HG03135 (cell line): ENCODE measurements at regions not wholly inside any gene's neighbourhood (a gene's known extent, or its start where the extent isn't known, plus 50 kb on each side); places are given as distances from the start of the nearest gene placed in this dataset.
"Not testable (repeated sequence)": the region's sequence is repeated elsewhere in the genome, so short reads cannot be mapped to it uniquely, and the experiment has no call there.

ENCODE experiments used
- ATAC-seq: cut with Tn5 transposase; IDR thresholded peaks from one replicate; pipeline ENCODE4 v1.9.1; 2021; ENCODE audit warnings: mild to moderate bottlenecking, moderate library complexity; ENCODE audit not compliant: unreplicated experiment

DNA sequence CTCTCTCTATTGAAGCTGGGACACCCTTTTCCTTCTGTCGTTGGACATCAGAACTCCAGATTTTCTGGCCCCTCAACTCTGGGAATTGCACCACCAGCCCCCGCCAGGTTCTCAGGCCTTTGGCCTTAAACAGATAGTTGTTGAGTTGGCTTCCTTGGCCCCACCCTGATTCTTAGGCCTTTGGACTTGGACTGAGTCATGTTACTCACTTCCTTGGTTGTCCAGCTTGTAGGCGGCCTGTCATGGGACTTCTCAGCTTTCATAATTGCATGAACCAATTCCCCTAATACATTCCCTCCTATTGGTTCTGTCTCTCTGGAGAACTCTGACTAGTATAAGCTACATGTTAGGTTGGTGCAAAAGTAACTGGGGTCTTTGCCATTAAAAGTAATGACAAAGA lies 195.7 kb downstream of the GPAT3 start:
- ATAC-seq: no peak

DNA sequence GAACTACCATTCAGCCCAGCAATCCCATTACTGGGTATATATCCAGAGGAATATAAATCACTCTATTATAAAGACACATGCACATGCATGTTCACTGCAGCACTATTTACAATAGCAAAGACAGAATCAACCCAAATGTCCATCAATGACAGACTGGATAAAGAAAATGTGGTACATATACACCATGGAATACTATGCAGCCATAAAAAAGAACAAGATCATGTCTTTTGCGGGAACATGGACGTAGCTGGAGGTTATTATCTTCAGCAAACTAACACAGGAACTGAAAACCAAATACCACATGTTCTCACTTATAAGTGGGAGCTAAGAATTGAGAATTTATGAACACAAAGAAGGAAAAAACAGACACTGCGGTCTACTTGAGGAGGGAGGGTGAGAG lies 195.1 kb downstream of the GPAT3 start:
- ATAC-seq: not testable (repeated sequence)

DNA sequence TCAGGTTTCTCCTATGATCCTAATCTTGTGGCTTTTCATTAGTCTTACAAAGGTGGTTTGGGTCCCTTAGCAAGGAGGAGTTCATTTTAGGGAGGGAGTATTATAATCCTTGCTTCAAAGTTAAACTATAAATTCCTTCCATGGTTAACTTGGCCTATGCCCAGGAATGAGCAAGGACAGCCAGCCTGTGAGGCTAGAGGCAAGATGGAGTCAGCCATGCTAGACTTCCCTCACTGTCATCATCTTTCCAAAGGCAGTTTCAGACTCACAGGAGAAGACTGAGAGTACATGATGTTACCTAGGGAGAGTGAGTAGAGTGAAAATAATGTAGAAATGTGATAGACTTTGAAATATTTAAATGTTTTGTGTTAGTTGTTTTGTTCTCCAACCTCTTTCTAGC lies 192.3 kb downstream of the GPAT3 start:
- ATAC-seq: no peak

DNA sequence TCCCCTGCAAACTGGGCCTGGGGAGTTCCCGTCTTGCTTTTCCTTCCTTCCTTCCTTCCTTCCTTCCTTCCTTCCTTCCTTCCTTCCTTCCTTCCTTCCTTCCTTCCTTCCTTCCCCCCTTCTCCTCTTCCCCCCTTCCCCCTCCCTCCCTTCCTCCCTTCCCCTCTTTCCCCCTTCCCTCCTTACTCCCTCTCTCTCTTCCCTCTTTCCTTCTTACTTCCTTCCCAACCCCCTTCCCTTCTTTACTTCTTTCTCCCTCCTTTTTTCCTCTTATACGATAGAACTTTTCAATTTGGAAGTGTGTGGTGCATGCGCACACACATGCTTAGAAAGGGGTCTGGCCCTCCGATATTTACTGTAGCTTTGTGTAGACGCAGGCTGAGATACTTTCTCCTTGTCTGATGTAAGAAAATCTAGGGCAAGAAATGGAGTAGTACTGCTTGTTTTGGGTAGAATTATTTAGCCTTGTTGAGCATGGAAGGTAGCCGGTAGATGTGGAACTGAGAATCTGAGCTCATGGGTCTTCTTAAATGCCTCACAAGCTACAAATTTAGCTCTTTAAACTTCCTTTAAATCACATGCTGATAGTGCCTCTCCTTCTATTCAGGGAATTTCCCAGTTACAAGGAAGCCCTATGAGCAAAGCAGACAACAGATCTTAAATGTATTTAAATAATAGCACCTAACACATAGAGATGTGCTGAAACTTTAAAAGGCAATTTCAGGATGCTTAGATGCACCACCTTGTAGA lies 189.6 kb downstream of the GPAT3 start:
- ATAC-seq: no peak

DNA sequence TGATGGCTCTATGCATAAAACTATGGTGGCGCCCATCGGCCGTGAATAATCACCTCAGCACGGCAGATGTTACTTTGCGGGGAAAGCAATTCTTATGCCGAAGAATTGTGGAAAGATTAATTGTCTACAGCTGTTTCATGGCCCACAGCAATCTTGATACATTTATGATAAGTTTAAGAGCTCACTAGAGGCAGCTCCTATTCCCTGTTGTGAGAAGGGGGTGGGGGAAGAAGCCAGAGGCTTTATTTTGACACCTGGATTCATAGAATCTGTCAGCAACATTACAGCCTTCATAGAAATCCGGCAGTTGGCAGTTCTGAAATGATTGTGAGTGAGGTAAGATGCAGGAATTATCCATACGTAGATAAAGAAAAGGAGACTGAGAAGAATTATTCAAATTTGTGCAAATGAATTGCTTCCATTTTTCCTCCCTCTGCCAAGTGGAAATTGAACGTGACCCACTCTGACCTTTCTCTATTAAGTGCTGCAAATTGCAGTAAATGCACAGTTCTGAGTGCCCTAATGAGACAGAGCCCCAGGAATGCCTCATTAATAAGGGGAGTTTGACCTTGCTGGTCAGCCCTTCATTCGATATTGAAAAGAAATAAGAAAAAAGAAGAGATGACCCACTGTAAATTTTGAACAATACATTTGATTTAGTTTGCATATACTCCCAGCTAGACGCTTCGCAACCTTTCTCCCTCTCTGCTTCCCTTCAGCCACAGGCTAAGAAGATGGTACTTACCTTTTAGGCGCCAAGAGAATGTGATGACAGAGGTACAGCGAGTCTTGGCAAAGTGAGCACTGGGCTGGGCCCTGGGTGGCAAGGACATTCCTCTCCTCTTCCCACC lies 188.8 kb downstream of the GPAT3 start:
- no peak for ATAC-seq

DNA sequence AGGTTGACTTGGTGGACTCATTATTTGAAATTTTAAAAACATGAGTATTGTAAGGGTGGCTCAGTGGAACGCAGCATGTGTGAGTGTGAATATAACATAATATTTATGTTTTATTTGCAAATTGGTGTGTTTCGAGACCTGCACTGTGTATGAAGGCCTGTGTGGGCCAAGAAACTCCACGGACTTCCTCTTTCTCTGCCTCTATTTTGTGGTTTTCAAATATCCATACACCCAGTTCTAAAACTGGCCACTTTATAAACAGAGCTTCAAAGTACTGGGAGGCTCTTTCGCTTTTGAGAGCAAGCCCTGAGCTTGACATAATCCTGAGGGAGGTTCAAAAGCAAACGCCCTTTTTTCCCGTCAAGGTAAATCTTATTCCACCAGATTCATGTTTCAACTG lies 187.7 kb downstream of the GPAT3 start:
- ATAC-seq: no peak

DNA sequence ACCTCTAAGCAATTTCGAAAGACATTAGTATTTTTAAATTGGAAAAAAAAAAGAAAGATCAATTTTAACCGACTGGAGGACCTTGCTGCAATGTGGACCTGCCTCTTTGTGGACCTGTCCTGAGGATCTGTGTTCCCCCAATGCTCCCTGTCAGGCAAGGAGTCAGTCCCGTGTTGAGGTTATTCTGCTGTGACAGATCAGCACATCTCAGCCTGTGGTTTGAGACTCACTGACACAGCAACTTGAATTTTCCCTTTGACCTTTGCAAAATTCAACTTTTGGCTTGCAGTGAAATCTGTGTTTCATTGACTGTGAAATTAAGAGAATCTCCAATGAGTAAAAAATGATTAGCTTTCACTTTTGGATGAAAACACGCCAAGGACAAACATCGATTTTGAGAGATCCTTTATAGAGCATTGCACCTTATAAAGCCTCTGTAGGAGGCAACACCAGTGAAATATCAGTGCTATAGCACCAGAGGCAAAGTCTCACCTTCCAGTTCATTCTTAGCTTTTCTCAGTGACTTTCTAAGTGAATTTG lies 186.9 kb downstream of the GPAT3 start:
- ATAC-seq: no peak

DNA sequence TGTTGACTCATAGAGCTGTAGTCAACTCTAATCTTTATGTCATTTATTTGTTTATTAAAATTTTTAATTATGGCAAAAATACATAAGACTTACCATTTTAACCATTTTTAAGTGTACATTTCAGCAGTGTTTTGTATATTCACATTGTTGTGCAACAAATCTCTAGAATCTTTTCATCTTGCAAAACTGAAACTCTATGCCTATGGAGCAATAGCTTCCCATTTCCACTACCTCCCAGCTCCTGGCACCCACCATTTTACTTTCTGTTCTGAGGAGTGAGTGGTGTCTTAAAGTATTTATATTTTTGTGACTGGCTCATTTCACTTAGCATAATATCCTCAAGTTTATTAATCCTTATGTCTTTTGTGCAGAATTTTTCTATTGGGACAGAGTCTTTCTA lies 181.0 kb downstream of the GPAT3 start:
- no peak for ATAC-seq

DNA sequence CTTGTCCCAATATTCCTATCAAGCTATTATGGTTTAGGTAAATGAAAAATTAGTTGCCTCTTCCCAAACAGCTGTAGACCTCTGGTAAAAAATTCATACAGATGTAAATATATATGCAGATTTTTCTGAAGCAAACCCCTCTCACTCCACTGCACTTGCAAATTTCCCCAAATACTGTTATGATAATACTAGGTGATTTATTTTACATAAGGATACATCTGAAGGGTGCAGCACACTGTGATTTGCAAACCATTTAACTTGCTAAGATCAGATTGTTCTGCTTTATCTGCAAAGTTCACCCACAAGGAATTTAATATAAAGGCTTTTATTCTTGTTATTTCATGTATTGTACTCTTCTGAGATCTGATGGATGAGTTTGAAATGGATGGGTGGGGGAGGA lies 177.0 kb downstream of the GPAT3 start:
- no peak for ATAC-seq

DNA sequence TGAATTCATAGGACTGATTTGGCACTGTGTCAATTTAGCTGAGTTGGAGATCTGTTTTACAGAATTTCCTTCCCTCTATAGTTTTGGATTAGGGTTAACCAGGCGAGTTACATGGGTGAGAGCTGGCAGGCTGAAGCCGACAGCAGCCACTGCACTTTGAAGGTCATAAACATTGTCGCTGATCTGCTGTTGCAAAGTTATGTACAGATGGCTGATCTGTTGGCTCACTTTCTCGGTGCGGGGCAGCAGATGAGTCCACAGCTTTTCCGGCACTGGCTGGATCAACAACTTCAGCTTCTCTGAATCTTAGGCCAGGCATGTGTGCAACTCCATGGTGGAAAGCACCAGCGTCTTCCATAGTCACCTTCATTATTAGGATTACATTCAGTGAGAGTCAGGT lies 173.7 kb downstream of the GPAT3 start:
- no peak for ATAC-seq

DNA sequence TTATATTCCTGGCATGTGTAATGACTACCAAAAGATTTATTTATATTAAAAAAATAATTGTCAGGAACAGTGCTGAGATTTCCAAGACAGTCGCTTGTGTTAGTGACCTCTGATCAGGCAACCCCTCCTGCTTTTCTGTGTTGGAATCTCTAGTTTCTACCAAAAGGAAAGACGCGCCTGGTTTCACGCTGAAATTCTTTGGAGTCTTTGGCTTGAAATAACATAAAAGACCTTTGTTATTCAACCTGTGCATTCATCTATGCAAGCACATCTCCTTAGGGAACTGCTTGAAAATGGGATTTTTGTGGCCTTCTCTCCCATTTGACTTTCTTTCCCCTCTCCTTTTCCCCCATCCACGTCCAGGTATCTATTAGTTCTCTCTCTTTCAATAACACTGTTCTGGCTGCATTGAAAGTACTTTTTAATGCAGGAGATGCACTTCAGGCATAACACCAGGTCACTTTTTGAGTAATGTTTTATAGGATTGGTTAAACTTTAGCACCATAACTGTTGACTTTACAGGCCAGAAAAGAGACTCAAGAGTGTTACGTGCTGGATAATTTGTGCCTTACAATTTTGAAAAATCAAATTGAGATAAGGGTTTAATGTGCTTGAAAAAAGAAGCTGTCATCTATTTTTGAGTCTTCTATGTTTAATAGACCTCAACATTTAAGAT lies 172.7 kb downstream of the GPAT3 start:
- ATAC-seq: no peak

DNA sequence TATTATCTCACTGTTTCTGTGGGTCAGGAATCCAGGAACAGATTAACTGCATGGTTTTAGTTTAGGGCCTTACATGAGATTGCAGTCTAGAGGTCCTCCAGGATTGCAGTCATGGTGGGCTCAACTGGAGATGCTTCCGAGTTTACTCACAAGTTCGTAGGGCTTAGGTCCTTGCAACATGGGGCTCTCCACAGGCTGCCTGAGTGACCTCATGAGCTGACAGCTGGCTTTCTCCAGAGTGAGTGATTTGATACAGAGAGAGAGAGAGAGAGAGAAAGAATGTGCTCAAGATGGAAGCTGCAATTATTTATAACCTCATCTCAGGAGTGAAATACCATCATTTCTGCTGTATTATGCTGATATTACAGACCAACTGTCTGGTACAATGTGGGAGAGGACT lies 168.9 kb downstream of the GPAT3 start:
- no peak for ATAC-seq

DNA sequence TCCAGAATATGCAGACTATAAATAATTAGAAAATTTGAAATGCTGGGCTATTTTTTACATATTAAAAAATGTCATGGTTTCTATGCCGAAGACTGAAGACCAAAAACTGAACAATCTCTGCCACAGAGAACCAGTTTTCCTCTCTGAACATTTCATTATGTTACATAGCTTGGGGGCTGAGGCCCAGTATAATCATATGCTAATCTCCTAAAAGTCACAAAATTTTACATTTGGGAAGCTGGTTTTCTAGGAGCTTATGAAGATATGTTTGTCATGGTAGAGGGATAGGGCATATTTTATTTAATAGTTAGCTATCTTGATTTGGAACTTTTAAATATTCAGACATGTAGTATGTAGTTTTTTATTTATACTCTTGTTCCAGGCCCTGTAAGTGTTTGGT lies 167.8 kb downstream of the GPAT3 start:
- ATAC-seq: no peak

DNA sequence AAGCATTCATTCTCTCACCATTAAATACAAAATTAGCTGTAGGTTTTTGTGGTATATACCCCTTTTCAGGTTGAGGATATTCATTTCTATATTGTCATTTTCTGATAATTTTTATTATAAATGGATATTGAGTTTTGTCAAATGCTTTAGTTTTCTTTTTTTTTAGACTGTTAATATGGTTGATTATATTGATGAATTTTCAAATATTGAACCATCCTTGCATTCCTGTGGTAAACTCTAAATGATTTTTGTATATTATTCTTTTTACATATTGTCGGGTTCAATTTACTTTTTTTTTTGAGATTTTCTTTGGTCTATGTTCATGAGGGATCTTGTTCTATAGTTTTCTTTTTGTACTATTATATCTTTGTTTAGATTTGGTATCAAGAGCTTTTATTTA lies 165.1 kb downstream of the GPAT3 start:
- no peak for ATAC-seq

DNA sequence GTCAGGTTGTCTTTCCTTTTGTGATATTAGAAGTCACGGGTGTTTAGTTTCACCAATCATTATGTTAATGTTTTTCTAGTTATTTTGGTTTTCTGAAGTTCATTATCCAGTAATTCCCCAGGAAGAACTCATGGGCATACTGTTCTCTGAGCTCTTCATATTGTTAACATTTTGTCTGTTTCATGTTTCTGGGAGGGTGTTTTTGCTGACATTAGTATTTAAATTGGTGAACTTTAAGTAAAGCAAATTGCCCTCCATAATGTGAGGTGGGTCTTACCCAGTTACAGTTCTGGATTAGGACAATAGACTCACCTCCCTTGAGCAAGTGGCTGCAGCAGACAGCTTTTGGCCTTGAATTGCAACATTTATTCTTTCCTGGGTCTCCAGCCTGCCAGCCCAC lies 163.4 kb downstream of the GPAT3 start:
- ATAC-seq: no peak

DNA sequence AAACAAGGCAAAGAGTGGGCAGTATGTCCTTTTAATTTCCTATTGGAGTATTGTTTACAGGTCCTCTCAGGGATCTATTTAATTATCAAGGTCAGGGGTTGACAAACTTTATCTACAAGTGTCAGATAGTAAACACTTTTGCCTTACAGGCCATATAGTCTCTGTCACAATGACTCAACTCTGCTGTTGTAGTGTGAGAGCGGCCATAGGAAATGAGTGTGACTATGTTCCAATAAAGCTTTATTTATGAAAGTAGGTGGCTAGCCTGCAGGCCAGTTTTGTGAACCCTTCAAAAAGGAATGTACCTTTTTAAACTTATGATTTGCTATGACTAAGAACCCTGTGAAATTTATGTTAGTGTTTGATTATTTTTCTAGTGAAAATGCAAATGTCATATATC lies 156.1 kb downstream of the GPAT3 start:
- no peak for ATAC-seq

DNA sequence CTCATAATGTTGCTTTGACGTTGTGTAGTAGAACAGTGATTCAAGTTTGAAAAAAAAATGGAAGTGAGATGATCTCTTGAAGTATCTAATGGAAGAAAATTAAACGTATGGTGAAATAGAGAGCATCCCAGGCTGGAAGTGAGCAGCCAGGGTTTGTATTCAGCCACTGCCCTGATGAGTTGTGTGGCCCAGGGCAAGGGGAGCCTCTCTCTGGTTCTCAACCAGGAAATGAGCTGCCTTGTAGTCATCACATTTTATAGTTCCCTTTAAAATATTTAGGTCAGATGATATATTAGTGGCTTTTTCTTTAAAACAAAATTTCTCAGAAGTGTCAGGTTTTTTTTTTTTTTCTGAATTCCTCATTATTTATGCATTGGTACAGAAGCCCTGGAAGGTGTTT lies 150.3 kb downstream of the GPAT3 start:
- ATAC-seq: no peak

DNA sequence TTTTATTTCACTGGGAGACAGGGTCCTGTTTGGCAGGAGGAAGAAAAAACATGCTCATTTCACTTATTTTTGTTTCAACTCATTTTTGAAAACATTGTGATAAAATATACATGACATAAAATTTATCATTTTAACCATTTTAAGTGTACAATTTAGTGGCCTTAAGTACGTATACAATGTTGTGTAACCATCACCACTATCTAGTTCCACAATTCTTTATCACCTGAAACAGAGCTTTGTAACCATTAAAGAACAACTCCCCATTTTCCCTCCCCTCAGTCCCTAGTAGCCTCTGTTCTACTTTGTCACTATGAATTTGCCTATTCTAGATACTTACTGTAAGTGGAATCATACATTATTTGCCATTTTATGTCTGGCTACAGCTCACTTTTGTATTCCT lies 143.8 kb downstream of the GPAT3 start:
- ATAC-seq: no peak

DNA sequence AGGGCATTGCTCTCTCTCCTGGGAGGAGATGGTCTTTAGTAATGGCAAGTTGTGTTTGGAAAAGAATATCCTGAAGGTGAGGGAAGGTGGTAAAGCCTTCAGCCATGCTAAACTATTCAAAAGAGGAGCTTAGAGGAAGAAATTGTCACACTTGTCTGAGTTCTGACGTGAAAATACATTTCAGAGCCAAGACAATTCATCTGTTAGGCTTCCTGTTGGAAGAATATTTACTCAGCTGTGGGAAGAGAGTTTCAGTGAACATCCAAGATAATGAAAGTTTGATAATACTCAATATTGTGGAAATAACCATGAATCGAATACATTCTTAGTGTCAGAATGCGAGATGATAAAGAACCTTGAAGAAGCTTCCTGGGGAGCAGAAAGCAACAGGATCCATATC lies 143.3 kb downstream of the GPAT3 start:
- no peak for ATAC-seq

DNA sequence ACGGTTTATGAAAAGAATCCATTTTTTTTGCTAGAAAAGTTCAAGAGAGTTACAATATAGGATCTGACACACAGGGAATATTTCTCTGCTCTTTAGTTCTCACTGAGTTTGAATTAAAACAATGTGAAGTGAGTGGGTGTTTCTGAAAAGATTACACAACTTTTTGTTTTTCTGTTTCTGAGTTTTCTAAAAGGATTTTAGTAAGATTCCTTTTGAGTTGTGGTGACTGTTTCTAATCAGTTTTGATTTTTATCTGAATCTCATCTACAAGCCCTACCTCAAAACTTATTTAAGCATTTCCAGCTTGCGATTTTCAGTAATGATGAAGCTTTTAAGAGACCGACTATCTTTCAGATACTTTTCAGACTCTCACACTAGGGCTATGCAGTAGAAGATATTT lies 141.7 kb downstream of the GPAT3 start:
- no peak for ATAC-seq

DNA sequence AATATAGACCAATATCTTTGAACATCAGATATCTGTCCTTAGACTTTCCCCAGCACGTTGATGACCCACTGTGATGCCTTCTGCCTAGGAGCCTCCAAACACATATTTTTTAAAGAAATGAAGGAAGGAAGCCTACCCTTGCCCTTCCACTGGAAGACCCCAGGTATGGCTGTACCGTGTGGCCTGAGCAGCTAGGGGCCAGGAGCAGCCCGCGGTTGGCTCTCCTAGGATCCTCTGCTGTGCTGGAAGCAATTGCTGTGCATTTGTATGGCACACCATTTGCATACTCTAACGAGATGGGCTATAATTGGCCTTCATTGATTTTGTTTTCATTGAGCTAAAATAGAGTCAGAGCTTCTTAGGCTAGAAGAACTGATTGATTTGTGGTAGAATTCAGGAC lies 128.8 kb downstream of the GPAT3 start:
- no peak for ATAC-seq

DNA sequence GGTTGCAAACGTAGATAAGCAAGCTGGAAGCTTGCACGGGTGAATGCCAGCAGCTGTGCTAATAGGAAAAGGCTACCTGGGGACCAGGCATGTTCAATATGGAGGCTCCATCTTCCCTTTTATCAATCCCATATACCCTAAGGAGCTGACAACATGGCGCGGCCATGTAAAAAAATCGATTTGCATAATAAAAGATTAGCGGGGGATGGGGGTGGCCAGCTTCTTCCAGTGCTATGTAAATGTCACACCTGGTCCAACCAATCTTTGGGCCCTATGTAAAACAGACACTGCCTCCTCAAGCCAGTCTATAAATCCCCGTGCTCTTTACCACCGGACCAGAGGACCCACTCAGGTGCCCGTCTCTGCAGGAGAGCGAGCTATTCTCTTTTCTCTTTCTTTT lies 128.2 kb downstream of the GPAT3 start:
- ATAC-seq: no peak
